K562 (cell line): ENCODE measurements at regions not wholly inside any gene's neighbourhood (a gene's known extent, or its start where the extent isn't known, plus 50 kb on each side); places are given as distances from the start of the nearest gene placed in this dataset.

Source experiments
- ATAC-seq: fragments of 200-7000 bp; cut with Tn5 transposase; 3 replicates; pipeline ENCODE4 v1.9.1; 2020; ENCODE audit warnings: moderate library complexity
- BruUV-seq: library from RNA; stranded (reverse); fragments of 400-500 nt; replicated peaks from 2 replicates; lab custom pipeline; 2021; lab: Mats Ljungman, UMichigan
- CTCF ChIA-PET: fragments of 300-600 bp; formaldehyde crosslinking; extraction: SDS; loops from one replicate; lab custom pipeline; 2021; ENCODE audit warnings: low intra/inter-chr PET ratio; lab: Yijun Ruan, JAX
- POLR2A ChIA-PET: fragments of 300-600, 350-650 bp; sonication (Branson Sonifier 250); formaldehyde crosslinking; extraction: SDS; loops from one replicate; lab custom pipeline; 2021; ENCODE audit warnings: antibody characterized with exemption, inconsistent platforms; lab: Yijun Ruan, JAX
- DNase-seq, 4 experiments: peaks; one replicate each; pipeline versions ENCODE4 v3.0.0 to v3.0.0-alpha.2; 2011 to 2018; ENCODE audit warnings: low spot score in 3 of 4, mixed read lengths in 3 of 4; ENCODE audit errors: extremely low read depth in 1 of 4
- FAIRE-seq: peaks from 2 replicates; lab custom pipeline; 2011; peaks lifted over from hg19 to GRCh38; lab: Jason Lieb, UNC
- H2AFZ ChIP-seq: 2 replicates; pipeline ENCODE4 v1.6.0; 2011; ENCODE audit warnings: low read depth, low read length, control low read depth, inconsistent platforms
- H3K27ac ChIP-seq: fragments of 200-600 bp; 3 replicates; pipeline ENCODE4 v1.8.0; 2011; ENCODE audit warnings: low read depth, mild to moderate bottlenecking, control low read depth, inconsistent platforms, low read length, moderate library complexity, mixed read lengths; ENCODE audit errors: extremely low read depth
- H3K27me3 ChIP-seq, 2 experiments: fragments of 300-600 bp in 1 of 2; 2 replicates in 1 of 2; 3 replicates in 1 of 2; pipeline versions ENCODE4 v1.6.0 to v1.8.0; 2011; ENCODE audit warnings: inconsistent platforms in 2 of 2, low read length in 2 of 2, mild to moderate bottlenecking in 1 of 2, mixed read lengths in 1 of 2, moderate library complexity in 1 of 2; ENCODE audit not compliant: control insufficient read depth in 2 of 2, insufficient read depth in 2 of 2
- H3K36me3 ChIP-seq: fragments of 300-600 bp; 3 replicates; pipeline ENCODE4 v1.8.0; 2011; ENCODE audit warnings: mild to moderate bottlenecking, low read length, inconsistent platforms; ENCODE audit not compliant: control insufficient read depth, insufficient read depth
- H3K4me1 ChIP-seq, 2 experiments: fragments of 200-600 bp in 1 of 2; replicated peaks in 1 of 2; 2 replicates in 1 of 2; 3 replicates in 1 of 2; pipeline versions ENCODE4 v1.5.1 to v1.8.0; 2011; ENCODE audit warnings: inconsistent platforms in 2 of 2, low read length in 2 of 2, mild to moderate bottlenecking in 1 of 2, mixed read lengths in 1 of 2, moderate library complexity in 1 of 2; ENCODE audit not compliant: control insufficient read depth in 2 of 2, insufficient read depth in 2 of 2
- H3K4me2 ChIP-seq: 2 replicates; pipeline ENCODE4 v1.6.1; 2011; ENCODE audit warnings: low read length, control low read depth, inconsistent platforms, mixed read lengths; ENCODE audit not compliant: insufficient read depth
- H3K4me3 ChIP-seq: fragments of 200-600 bp; sonication (generic), shearing (Covaris generic); 2 replicates; pipeline ENCODE4 v1.5.1; 2016; ENCODE audit warnings: control low read depth, inconsistent platforms
- H3K79me2 ChIP-seq: fragments of 200-600 bp; 3 replicates; pipeline ENCODE4 v1.8.0; 2011; ENCODE audit warnings: low read length, inconsistent platforms; ENCODE audit not compliant: control insufficient read depth, insufficient read depth
- H3K9ac ChIP-seq, 2 experiments: 2 replicates each; pipeline versions ENCODE4 v1.6.0 to v1.6.1; 2011; ENCODE audit warnings: low read depth in 2 of 2, low read length in 2 of 2, control low read depth in 1 of 2, inconsistent platforms in 1 of 2, mild to moderate bottlenecking in 1 of 2, mixed read lengths in 1 of 2; ENCODE audit not compliant: insufficient read depth in 1 of 2
- H3K9me1 ChIP-seq: one replicate; pipeline ENCODE4 v1.6.0; 2011; ENCODE audit warnings: inconsistent platforms, mild to moderate bottlenecking, low read length, moderate library complexity; ENCODE audit not compliant: control insufficient read depth, insufficient read depth
- H3K9me3 ChIP-seq: replicated peaks from 2 replicates; pipeline ENCODE4 v1.5.1; 2011; ENCODE audit warnings: low read depth, low read length, inconsistent platforms; ENCODE audit not compliant: control insufficient read depth, insufficient read depth
- H4K20me1 ChIP-seq: replicated peaks from 2 replicates; pipeline ENCODE4 v1.6.1; 2011; ENCODE audit warnings: low read length, inconsistent platforms, mixed read lengths; ENCODE audit not compliant: control insufficient read depth, insufficient read depth
- CEBPZ ChIP-seq: fragments of 150-350 bp; IDR thresholded peaks from 2 replicates; pipeline ENCODE4 v1.6.1; 2014; ENCODE audit warnings: low read depth, mild to moderate bottlenecking, low read length, borderline replicate concordance
- ETS2 ChIP-seq: IDR thresholded peaks from 2 replicates; pipeline ENCODE4 v1.6.1; 2016; ENCODE audit warnings: borderline replicate concordance, missing genetic modification characterization, mild to moderate bottlenecking, moderate library complexity, missing compliant biosample characterization; ENCODE audit not compliant: poor library complexity, severe bottlenecking
- LARP7 ChIP-seq: fragments of 450-650 bp; IDR thresholded peaks from 2 replicates; pipeline ENCODE4 v1.6.1; 2016
- POLR3A ChIP-seq: IDR thresholded peaks from 2 replicates; pipeline ENCODE4 v1.6.1; 2011; ENCODE audit warnings: borderline replicate concordance, mild to moderate bottlenecking, moderate library complexity; ENCODE audit not compliant: insufficient read length, insufficient read depth; ENCODE audit errors: extremely low read depth
- PURB ChIP-seq: sonication (generic); formaldehyde crosslinking; IDR thresholded peaks from 2 replicates; pipeline ENCODE4 v1.9.0; 2021; ENCODE audit warnings: low read depth, mild to moderate bottlenecking, missing genetic modification reagents
- WGBS: fragments of 100-300 bp; shearing (Covaris generic); methylation state at CpG from one replicate; pipeline ENCODE4 v1.1.6; 2016; ENCODE audit warnings: low coverage, mixed read lengths; ENCODE audit not compliant: insufficient coverage; ENCODE audit errors: missing lambda C conversion rate; 5-methylcytosine and 5-hydroxymethylcytosine counted together
- in situ Hi-C: fragments of 300-500 bp; cut with MboI; formaldehyde crosslinking; loops from 4 replicates; pipeline ENCODE4 v1.15.0; 2018; ENCODE audit warnings: inconsistent platforms, mixed read lengths
- intact Hi-C: fragments of 100-400 bp; cut with micrococcal nuclease; formaldehyde crosslinking; loops from 2 replicates; pipeline ENCODE4 v1.14.2; 2022
- TF ChIP-seq, protein P1 (sequence below): sonication (generic); formaldehyde crosslinking; IDR thresholded peaks from 2 replicates; pipeline ENCODE4 v1.8.1; 2022; ENCODE audit warnings: missing genetic modification reagents
- TF ChIP-seq, protein P2 (sequence below): fragments of 450-650 bp; IDR thresholded peaks from 2 replicates; pipeline ENCODE4 v1.7.0; 2016; ENCODE audit warnings: borderline replicate concordance

GRCh38 chr7:81630600-81630999 lies 139.2 kb downstream of the HGF start:
- in situ Hi-C loops (no loop called here), intact Hi-C loops (no loop called here)
- no peaks in the 10 kb centered on the region for H3K4me1 ChIP-seq
- POLR2A ChIA-PET = no interaction called here
- no peaks in the 10 kb centered on the region for H3K9me1 ChIP-seq
- ATAC-seq (no peak), DNase-seq (no peak), FAIRE-seq (no peak)
- H3K9ac ChIP-seq = no peak overlapping the region
- H3K27ac ChIP-seq = no peak overlapping the region
- no peak overlapping the region for H2AFZ ChIP-seq
- TF ChIP-seq ETS2 (tag) (no peak), PURB (no peak)
- TF ChIP-seq, protein P1, sequence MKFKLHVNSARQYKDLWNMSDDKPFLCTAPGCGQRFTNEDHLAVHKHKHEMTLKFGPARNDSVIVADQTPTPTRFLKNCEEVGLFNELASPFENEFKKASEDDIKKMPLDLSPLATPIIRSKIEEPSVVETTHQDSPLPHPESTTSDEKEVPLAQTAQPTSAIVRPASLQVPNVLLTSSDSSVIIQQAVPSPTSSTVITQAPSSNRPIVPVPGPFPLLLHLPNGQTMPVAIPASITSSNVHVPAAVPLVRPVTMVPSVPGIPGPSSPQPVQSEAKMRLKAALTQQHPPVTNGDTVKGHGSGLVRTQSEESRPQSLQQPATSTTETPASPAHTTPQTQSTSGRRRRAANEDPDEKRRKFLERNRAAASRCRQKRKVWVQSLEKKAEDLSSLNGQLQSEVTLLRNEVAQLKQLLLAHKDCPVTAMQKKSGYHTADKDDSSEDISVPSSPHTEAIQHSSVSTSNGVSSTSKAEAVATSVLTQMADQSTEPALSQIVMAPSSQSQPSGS (CRISPR knock-in tag) = no peak
- WGBS = 0% methylated on average over 1 of the region's 1 CpG
- H3K4me3 ChIP-seq = no peak overlapping the region
- H3K9me3 ChIP-seq = no peaks in the 10 kb centered on the region; the same call in 1 of the 2 replicates
- no peaks in the 10 kb centered on the region for H3K27me3 ChIP-seq
- H4K20me1 ChIP-seq = no peaks in the 10 kb centered on the region
- H3K79me2 ChIP-seq = no peaks in the 10 kb centered on the region
- no peak overlapping the region for H3K4me2 ChIP-seq
- H3K36me3 ChIP-seq = no peaks in the 10 kb centered on the region
- BruUV-seq = no TSS peak
- CTCF ChIA-PET = no interaction called here

GRCh38 chr7:81629702-81630101 lies 140.1 kb downstream of the HGF start:
- H3K9me1 ChIP-seq = no peaks in the 10 kb centered on the region
- intact Hi-C loops = no loop called here
- DNase-seq (no peak), ATAC-seq (no peak), FAIRE-seq (no peak)
- no peak overlapping the region for H3K4me2 ChIP-seq
- no peaks in the 10 kb centered on the region for H3K79me2 ChIP-seq
- CTCF ChIA-PET = no interaction called here
- no peaks in the 10 kb centered on the region for H3K4me1 ChIP-seq
- POLR2A ChIA-PET = no interaction called here
- H3K27me3 ChIP-seq = no peaks in the 10 kb centered on the region
- H3K9me3 ChIP-seq = no peaks in the 10 kb centered on the region; the same call in 1 of the 2 replicates
- no peak overlapping the region for H2AFZ ChIP-seq
- no peaks in the 10 kb centered on the region for H3K36me3 ChIP-seq
- no peak overlapping the region for H3K9ac ChIP-seq
- 0% methylated on average over 2 of the region's 2 CpGs for WGBS
- no peak overlapping the region for H3K27ac ChIP-seq
- H4K20me1 ChIP-seq = no peaks in the 10 kb centered on the region
- H3K4me3 ChIP-seq = no peak overlapping the region
- no TSS peak for BruUV-seq
- in situ Hi-C loops = no loop called here
- TF ChIP-seq CEBPZ (no peak), POLR3A (no peak), LARP7 (no peak)
- TF ChIP-seq, protein P2, sequence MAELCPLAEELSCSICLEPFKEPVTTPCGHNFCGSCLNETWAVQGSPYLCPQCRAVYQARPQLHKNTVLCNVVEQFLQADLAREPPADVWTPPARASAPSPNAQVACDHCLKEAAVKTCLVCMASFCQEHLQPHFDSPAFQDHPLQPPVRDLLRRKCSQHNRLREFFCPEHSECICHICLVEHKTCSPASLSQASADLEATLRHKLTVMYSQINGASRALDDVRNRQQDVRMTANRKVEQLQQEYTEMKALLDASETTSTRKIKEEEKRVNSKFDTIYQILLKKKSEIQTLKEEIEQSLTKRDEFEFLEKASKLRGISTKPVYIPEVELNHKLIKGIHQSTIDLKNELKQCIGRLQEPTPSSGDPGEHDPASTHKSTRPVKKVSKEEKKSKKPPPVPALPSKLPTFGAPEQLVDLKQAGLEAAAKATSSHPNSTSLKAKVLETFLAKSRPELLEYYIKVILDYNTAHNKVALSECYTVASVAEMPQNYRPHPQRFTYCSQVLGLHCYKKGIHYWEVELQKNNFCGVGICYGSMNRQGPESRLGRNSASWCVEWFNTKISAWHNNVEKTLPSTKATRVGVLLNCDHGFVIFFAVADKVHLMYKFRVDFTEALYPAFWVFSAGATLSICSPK = no peak
